Tibial nerve (tissue), 4 donors: ENCODE measurements at regions not wholly inside any gene's neighbourhood (a gene's known extent, or its start where the extent isn't known, plus 50 kb on each side); places are given as distances from the start of the nearest gene placed in this dataset.

Source experiments
- CTCF ChIP-seq, 5 experiments: fragments of 200-600 bp in 3 of 5; fragments of 450-650 bp in 2 of 5; sonication (generic) in 3 of 5; IDR thresholded peaks; one replicate each; pipeline ENCODE4 v1.5.1; 2016 to 2019; ENCODE audit warnings: antibody characterized with exemption in 5 of 5, mild to moderate bottlenecking in 3 of 5, moderate library complexity in 2 of 5
- EP300 ChIP-seq, 2 donors: sonication (generic); formaldehyde crosslinking; IDR thresholded peaks; one replicate each; pipeline ENCODE4 v1.6.1; 2017; ENCODE audit warnings: antibody characterized with exemption in 2 of 2, mild to moderate bottlenecking in 1 of 2
- POLR2A ChIP-seq, 2 donors: fragments of 450-650 bp; IDR thresholded peaks; one replicate each; pipeline ENCODE4 v1.6.1; 2017; ENCODE audit warnings: antibody characterized with exemption in 2 of 2, mild to moderate bottlenecking in 2 of 2, moderate library complexity in 2 of 2

- TF ChIP-seq POLR2A (IDR thresholded peaks at IDR 0.05) (no peak), EP300 (IDR thresholded peaks at IDR 0.05) (no peak), CTCF (IDR thresholded peaks at IDR 0.05) (no peak)
Observed at GRCh38 chr5:111643499-111643898, 113.5 kb downstream of the NREP start.
